ENCODE measurements at regions not wholly inside any gene's neighbourhood (a gene's known extent, or its start where the extent isn't known, plus 50 kb on each side); places are given as distances from the start of the nearest gene placed in this dataset.

- DNase-seq (ENCODE audit: low read depth, low spot score) = no peak
Observed at GRCh38 chr2:7588295-7588694, 671.1 kb downstream of the RNF144A start.

- no peak for DNase-seq (ENCODE audit: low read depth, low spot score)
Observed at GRCh38 chr2:7592618-7593140, 675.5 kb downstream of the RNF144A start.

- no peak for DNase-seq (ENCODE audit: low read depth, low spot score)
Observed at GRCh38 chr2:7593360-7593759, 676.1 kb downstream of the RNF144A start.

GRCh38 chr2:7594211-7594610 is 677.0 kb downstream of the RNF144A start:
- no peak for DNase-seq (ENCODE audit: low read depth, low spot score)

- DNase-seq (ENCODE audit: low read depth, low spot score) = no peak
Observed at GRCh38 chr2:7595206-7595605, 678.0 kb downstream of the RNF144A start.

GRCh38 chr2:7598402-7598801 is 681.2 kb downstream of the RNF144A start:
- no peak for DNase-seq (ENCODE audit: low read depth, low spot score)

GRCh38 chr2:7599462-7600258 is 682.4 kb downstream of the RNF144A start:
- DNase-seq (ENCODE audit: low read depth, low spot score) = no peak

- DNase-seq (ENCODE audit: low read depth, low spot score) = no peak
Observed at GRCh38 chr2:7601990-7602389, 684.8 kb downstream of the RNF144A start.

GRCh38 chr2:7604456-7604855 is 687.2 kb downstream of the RNF144A start:
- DNase-seq (ENCODE audit: low read depth, low spot score) = peak; percentile 50

GRCh38 chr2:7607441-7608173 is 690.4 kb downstream of the RNF144A start:
- no peak for DNase-seq (ENCODE audit: low read depth, low spot score)

- no peak for DNase-seq (ENCODE audit: low read depth, low spot score)
Observed at GRCh38 chr2:7609556-7609955, 692.3 kb downstream of the RNF144A start.

- DNase-seq (ENCODE audit: low read depth, low spot score) = no peak
Observed at GRCh38 chr2:7609974-7610373, 692.8 kb downstream of the RNF144A start.

- DNase-seq (ENCODE audit: low read depth, low spot score) = no peak
Observed at GRCh38 chr2:7611750-7612149, 694.5 kb downstream of the RNF144A start.

GRCh38 chr2:7612969-7613368 is 695.8 kb downstream of the RNF144A start:
- peak; percentile 39 for DNase-seq (ENCODE audit: low read depth, low spot score)

GRCh38 chr2:7613831-7614230 is 696.6 kb downstream of the RNF144A start:
- no peak for DNase-seq (ENCODE audit: low read depth, low spot score)

- no peak for DNase-seq (ENCODE audit: low read depth, low spot score)
Observed at GRCh38 chr2:7618031-7618430, 700.8 kb downstream of the RNF144A start.

- DNase-seq (ENCODE audit: low read depth, low spot score) = peak; percentile 47
Observed at GRCh38 chr2:7619203-7619970, 702.2 kb downstream of the RNF144A start.

- DNase-seq (ENCODE audit: low read depth, low spot score) = no peak
Observed at GRCh38 chr2:7620255-7620654, 703.0 kb downstream of the RNF144A start.

GRCh38 chr2:7621018-7621814 is 704.0 kb downstream of the RNF144A start:
- DNase-seq (ENCODE audit: low read depth, low spot score) = no peak

- no peak for DNase-seq (ENCODE audit: low read depth, low spot score)
Observed at GRCh38 chr2:7625392-7626138, 708.4 kb downstream of the RNF144A start.

All from astrocyte of the hippocampus (primary cell).